ENCODE measurements at regions not wholly inside any gene's neighbourhood (a gene's known extent, or its start where the extent isn't known, plus 50 kb on each side); places are given as distances from the start of the nearest gene placed in this dataset.

DNA sequence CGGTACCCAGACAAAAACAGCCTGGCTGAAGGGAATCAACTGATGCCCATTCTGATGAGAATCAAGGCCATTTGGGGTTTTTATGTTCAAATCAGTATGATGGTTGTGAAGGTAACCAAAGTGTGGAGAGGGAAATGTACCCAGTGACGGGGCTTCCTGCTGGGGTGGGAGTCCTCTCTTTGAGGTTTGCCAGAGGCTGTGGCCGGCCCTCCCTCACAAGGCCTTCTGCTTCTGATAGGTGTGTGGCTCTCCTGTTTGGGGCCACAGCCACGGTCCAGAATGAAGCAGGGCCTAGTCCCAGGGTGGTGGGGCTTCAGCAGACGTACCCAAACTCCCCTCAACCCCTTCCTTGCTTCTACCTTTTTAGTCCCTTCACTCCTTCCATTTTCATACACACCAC is 86.7 kb upstream of the NAA20 start:
- TF ChIP-seq GATA2 (IDR thresholded peaks at IDR 0.05; ENCODE audit: low read depth, low read length): no peak
- no peak for TF ChIP-seq GATA3 (IDR thresholded peaks at IDR 0.05; ENCODE audit: low read depth, low read length)

Measured in SH-SY5Y (cell line).